CD4-positive, alpha-beta T cell treated with Interleukin-15 for 4 hours (primary cell): ENCODE measurements at regions not wholly inside any gene's neighbourhood (a gene's known extent, or its start where the extent isn't known, plus 50 kb on each side); places are given as distances from the start of the nearest gene placed in this dataset.

Source experiments
- DNase-seq: peaks from one replicate; pipeline ENCODE4 v3.0.0-alpha.2; 2020; ENCODE audit warnings: low spot score

GRCh38 chr6:14738497-14738896 lies 507.4 kb upstream of the JARID2 start:
- DNase-seq, result no peak

GRCh38 chr6:14738933-14739332 lies 506.9 kb upstream of the JARID2 start:
- DNase-seq, result no peak

- DNase-seq, result no peak
Observed at GRCh38 chr6:14739827-14740226, 506.0 kb upstream of the JARID2 start.

GRCh38 chr6:14742171-14742570 lies 503.7 kb upstream of the JARID2 start:
- no peak for DNase-seq

GRCh38 chr6:14742680-14743079 lies 503.2 kb upstream of the JARID2 start:
- no peak for DNase-seq

GRCh38 chr6:14743144-14743473 lies 502.8 kb upstream of the JARID2 start:
- no peak for DNase-seq

GRCh38 chr6:14743474-14744211 lies 502.2 kb upstream of the JARID2 start:
- peak; percentile 69 for DNase-seq

GRCh38 chr6:14744212-14744556 lies 501.7 kb upstream of the JARID2 start:
- no peak for DNase-seq

- DNase-seq, result no peak
Observed at GRCh38 chr6:14746139-14746837, 499.6 kb upstream of the JARID2 start.

GRCh38 chr6:14747881-14748520 lies 497.9 kb upstream of the JARID2 start:
- no peak for DNase-seq

- no peak for DNase-seq
Observed at GRCh38 chr6:14748679-14749078, 497.2 kb upstream of the JARID2 start.

- no peak for DNase-seq
Observed at GRCh38 chr6:14750059-14750661, 495.7 kb upstream of the JARID2 start.

- DNase-seq, result no peak
Observed at GRCh38 chr6:14751645-14752175, 494.2 kb upstream of the JARID2 start.

GRCh38 chr6:14754751-14755513 lies 490.9 kb upstream of the JARID2 start:
- DNase-seq, result peak; percentile 28

GRCh38 chr6:14756340-14756739 lies 489.5 kb upstream of the JARID2 start:
- no peak for DNase-seq

- DNase-seq, result no peak
Observed at GRCh38 chr6:14757014-14757413, 488.9 kb upstream of the JARID2 start.

GRCh38 chr6:14757418-14757817 lies 488.5 kb upstream of the JARID2 start:
- DNase-seq, result no peak

GRCh38 chr6:14758421-14759081 lies 487.3 kb upstream of the JARID2 start:
- DNase-seq, result no peak

GRCh38 chr6:14759976-14760672 lies 485.7 kb upstream of the JARID2 start:
- DNase-seq, result no peak

- no peak for DNase-seq
Observed at GRCh38 chr6:14762077-14762476, 483.8 kb upstream of the JARID2 start.

- DNase-seq, result no peak
Observed at GRCh38 chr6:14763139-14763538, 482.7 kb upstream of the JARID2 start.
